ENCODE measurements at regions not wholly inside any gene's neighbourhood (a gene's known extent, or its start where the extent isn't known, plus 50 kb on each side); places are given as distances from the start of the nearest gene placed in this dataset.

GRCh38 chr5:3801967-3802366 is 206.3 kb downstream of the IRX1 start:
- Mint-ChIP-seq H3K9me3 (peaks cover 13% of the 10 kb centered on the region), H3K4me3 (no peak overlapping the region), H3K36me3 (ENCODE audit: low read depth) (no peaks in the 10 kb centered on the region)

GRCh38 chr5:3809455-3809854 is 213.8 kb downstream of the IRX1 start:
- peaks cover 17% of the 10 kb centered on the region for H3K9me3 Mint-ChIP-seq
- H3K4me3 Mint-ChIP-seq: no peak overlapping the region
- no peaks in the 10 kb centered on the region for H3K27me3 Mint-ChIP-seq (ENCODE audit: low read depth)
- no peak overlapping the region for H3K27ac Mint-ChIP-seq (ENCODE audit: unreplicated experiment)
- no peak for DNase-seq (ENCODE audit: low read depth, low spot score)
- TF ChIP-seq, protein P1, sequence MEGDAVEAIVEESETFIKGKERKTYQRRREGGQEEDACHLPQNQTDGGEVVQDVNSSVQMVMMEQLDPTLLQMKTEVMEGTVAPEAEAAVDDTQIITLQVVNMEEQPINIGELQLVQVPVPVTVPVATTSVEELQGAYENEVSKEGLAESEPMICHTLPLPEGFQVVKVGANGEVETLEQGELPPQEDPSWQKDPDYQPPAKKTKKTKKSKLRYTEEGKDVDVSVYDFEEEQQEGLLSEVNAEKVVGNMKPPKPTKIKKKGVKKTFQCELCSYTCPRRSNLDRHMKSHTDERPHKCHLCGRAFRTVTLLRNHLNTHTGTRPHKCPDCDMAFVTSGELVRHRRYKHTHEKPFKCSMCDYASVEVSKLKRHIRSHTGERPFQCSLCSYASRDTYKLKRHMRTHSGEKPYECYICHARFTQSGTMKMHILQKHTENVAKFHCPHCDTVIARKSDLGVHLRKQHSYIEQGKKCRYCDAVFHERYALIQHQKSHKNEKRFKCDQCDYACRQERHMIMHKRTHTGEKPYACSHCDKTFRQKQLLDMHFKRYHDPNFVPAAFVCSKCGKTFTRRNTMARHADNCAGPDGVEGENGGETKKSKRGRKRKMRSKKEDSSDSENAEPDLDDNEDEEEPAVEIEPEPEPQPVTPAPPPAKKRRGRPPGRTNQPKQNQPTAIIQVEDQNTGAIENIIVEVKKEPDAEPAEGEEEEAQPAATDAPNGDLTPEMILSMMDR (conservative IDR thresholded peaks at IDR 0.05): no peak
- no peaks in the 10 kb centered on the region for H3K4me1 Mint-ChIP-seq
- H3K36me3 Mint-ChIP-seq (ENCODE audit: low read depth): no peaks in the 10 kb centered on the region

More at GRCh38 chr5:3801967-3802366, 206.3 kb downstream of the IRX1 start:
- DNase-seq (ENCODE audit: low read depth, low spot score): no peak
- Mint-ChIP-seq H3K27me3 (ENCODE audit: low read depth) (no peaks in the 10 kb centered on the region), H3K27ac (ENCODE audit: unreplicated experiment) (no peak overlapping the region), H3K4me1 (no peaks in the 10 kb centered on the region)
- TF ChIP-seq, protein P1 (conservative IDR thresholded peaks at IDR 0.05): no peak

GRCh38 chr5:3811116-3811515 is 215.5 kb downstream of the IRX1 start:
- DNase-seq (ENCODE audit: low read depth, low spot score): no peak
- Mint-ChIP-seq H3K27me3 (ENCODE audit: low read depth) (no peaks in the 10 kb centered on the region), H3K4me1 (no peaks in the 10 kb centered on the region), H3K4me3 (no peak overlapping the region), H3K27ac (ENCODE audit: unreplicated experiment) (no peak overlapping the region), H3K36me3 (ENCODE audit: low read depth) (no peaks in the 10 kb centered on the region), H3K9me3 (peaks cover 17% of the 10 kb centered on the region)
- TF ChIP-seq, protein P1 (conservative IDR thresholded peaks at IDR 0.05): no peak

GRCh38 chr5:3818624-3819023 is 223.0 kb downstream of the IRX1 start:
- Mint-ChIP-seq H3K4me3 (no peak overlapping the region), H3K27ac (ENCODE audit: unreplicated experiment) (no peak overlapping the region), H3K36me3 (ENCODE audit: low read depth) (no peaks in the 10 kb centered on the region), H3K4me1 (peaks cover 6% of the 10 kb centered on the region), H3K27me3 (ENCODE audit: low read depth) (no peaks in the 10 kb centered on the region), H3K9me3 (no peaks in the 10 kb centered on the region)
- TF ChIP-seq, protein P1 (conservative IDR thresholded peaks at IDR 0.05): no peak
- DNase-seq (ENCODE audit: low read depth, low spot score): no peak

DNA sequence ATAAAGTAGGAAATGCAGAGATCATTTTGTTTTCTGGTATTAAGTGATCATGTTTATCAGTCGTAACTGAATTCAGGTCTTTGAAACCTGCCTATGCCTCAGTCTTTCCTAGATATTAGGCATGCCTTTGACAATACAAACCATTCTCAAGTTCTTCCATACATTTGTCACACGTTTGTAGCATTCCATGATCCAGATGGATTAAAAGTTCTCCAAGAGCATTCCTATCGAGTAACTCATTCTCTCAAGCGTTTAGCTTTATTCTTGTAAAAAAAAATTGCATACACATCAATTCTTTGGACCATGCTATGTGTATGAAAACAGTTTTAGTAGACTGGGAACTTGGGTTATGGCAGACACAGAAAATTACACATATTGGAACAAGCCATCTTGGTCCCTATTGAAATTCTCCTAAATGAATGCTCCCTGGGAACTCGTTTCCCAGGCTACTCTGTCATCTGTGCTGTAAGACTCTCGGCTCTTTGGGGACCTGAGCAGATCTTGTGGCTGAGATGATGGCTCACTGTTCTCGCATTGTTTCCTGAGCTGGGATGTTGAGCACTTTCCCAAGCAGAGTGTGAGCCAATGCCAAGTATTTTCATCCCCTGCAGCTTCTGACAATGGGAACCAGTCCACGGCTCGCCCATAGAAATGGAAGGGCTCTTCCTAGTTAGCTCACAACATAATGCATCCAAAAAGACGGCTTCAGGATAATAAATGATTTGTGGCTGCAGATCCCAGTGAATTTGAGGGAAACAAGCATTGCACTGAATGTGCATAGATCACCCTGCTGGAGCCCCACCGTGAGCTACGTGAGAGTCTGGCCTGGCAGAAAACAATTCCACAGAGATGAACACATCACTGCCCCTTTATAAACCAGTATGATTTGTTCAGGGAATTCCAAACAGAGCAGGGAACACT is 230.2 kb downstream of the IRX1 start:
- Mint-ChIP-seq H3K36me3 (ENCODE audit: low read depth) (no peaks in the 10 kb centered on the region), H3K9me3 (no peaks in the 10 kb centered on the region), H3K4me3 (no peak overlapping the region), H3K27me3 (ENCODE audit: low read depth) (no peaks in the 10 kb centered on the region), H3K4me1 (peaks cover 11% of the 10 kb centered on the region), H3K27ac (ENCODE audit: unreplicated experiment) (no peak overlapping the region)
- DNase-seq (ENCODE audit: low read depth, low spot score): no peak
- TF ChIP-seq, protein P1 (conservative IDR thresholded peaks at IDR 0.05): no peak

Measured in neural crest cell (in vitro differentiated cells).